ENCODE measurements at regions not wholly inside any gene's neighbourhood (a gene's known extent, or its start where the extent isn't known, plus 50 kb on each side); places are given as distances from the start of the nearest gene placed in this dataset.

- no peak for DNase-seq (ENCODE audit: low spot score in 2 of 2, unreplicated experiment in 2 of 2)
- Mint-ChIP-seq H3K36me3 (no peaks in the 10 kb centered on the region), H3K27me3 (ENCODE audit: low read depth) (no peaks in the 10 kb centered on the region), H3K27ac (no peak overlapping the region), H3K9me3 (peaks cover 9% of the 10 kb centered on the region), H3K4me1 (no peaks in the 10 kb centered on the region), H3K4me3 (no peak overlapping the region)
- no peak for TF ChIP-seq CTCF (IDR thresholded peaks at IDR 0.05; ENCODE audit: unreplicated experiment)
Measured at GRCh38 chr5:97629276-97629675, 446.2 kb upstream of the RIOK2 start.

- H3K9me3 Mint-ChIP-seq: peaks cover 9% of the 10 kb centered on the region
- H3K4me3 Mint-ChIP-seq: no peak overlapping the region
- no peak for TF ChIP-seq CTCF (IDR thresholded peaks at IDR 0.05; ENCODE audit: unreplicated experiment)
- H3K27ac Mint-ChIP-seq: no peak overlapping the region
- no peak for DNase-seq (ENCODE audit: low spot score in 2 of 2, unreplicated experiment in 2 of 2)
- no peaks in the 10 kb centered on the region for H3K27me3 Mint-ChIP-seq (ENCODE audit: low read depth)
- no peaks in the 10 kb centered on the region for H3K4me1 Mint-ChIP-seq
- no peaks in the 10 kb centered on the region for H3K36me3 Mint-ChIP-seq
Measured at GRCh38 chr5:97635553-97635952, 452.5 kb upstream of the RIOK2 start.

DNA sequence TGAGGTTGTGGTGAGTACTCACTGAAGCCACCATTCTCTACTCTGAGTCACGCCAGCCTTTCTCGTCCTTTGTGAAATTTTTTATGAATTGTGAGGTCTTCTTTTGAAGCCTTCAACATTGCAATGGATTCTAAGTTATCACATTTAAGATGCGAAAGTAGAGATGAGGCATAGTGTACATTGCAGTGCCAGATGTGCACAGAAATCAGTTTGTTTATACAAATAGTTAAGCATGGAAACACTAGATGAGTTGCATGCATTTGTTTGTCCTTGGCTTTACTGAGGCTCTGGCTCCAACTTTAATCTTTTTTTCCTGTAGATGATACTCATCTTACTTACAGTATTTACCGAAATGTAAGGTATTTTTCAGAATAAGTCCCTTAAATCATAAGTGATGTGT lies 453.7 kb upstream of the RIOK2 start:
- Mint-ChIP-seq H3K27me3 (ENCODE audit: low read depth) (no peaks in the 10 kb centered on the region), H3K36me3 (no peaks in the 10 kb centered on the region), H3K4me3 (no peak overlapping the region), H3K4me1 (no peaks in the 10 kb centered on the region), H3K9me3 (peaks cover 3% of the 10 kb centered on the region), H3K27ac (no peak overlapping the region)
- no peak for TF ChIP-seq CTCF (IDR thresholded peaks at IDR 0.05; ENCODE audit: unreplicated experiment)
- DNase-seq (ENCODE audit: low spot score in 2 of 2, unreplicated experiment in 2 of 2): no peak

DNA sequence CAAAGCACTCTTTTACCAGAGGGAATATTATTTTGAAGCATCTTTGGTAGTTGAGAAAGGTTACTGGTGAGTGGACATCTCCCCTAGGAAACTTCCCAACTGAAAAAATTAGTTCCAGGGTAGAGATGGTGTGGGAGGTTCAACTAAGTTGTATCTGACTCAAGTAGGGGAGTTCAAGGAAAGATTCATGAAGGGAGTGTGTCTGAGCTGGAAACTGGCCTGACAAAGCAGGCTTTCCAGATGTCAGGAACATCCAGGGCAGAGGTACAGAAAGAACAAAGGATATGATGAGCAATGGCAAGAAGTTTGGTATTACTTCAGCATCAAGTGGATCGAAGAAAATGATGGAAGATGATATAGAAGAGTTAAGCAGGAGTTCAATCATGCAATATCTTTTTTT lies 458.0 kb upstream of the RIOK2 start:
- Mint-ChIP-seq H3K27me3 (ENCODE audit: low read depth) (no peaks in the 10 kb centered on the region), H3K9me3 (peaks cover 3% of the 10 kb centered on the region), H3K4me1 (no peaks in the 10 kb centered on the region), H3K36me3 (no peaks in the 10 kb centered on the region), H3K27ac (no peak overlapping the region), H3K4me3 (no peak overlapping the region)
- no peak for TF ChIP-seq CTCF (IDR thresholded peaks at IDR 0.05; ENCODE audit: unreplicated experiment)
- DNase-seq (ENCODE audit: low spot score in 2 of 2, unreplicated experiment in 2 of 2): no peak

DNA sequence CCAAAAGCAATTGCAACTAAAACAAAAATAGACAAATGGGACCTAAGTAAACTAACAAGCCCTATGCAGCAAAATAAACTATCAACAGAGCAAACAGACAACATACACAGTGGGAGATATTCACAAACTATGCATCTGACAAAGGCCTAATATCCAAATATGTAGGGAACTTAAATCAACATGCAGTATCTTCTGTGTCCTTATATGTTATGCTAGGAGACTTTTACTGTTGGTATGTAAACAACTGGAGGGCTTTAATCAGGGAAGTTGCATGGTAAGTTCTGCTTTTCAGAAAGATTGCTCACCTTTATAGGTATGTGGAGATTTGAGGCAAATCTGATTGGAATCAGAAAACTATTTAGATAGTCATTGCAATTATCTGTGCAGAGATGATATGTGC lies 461.2 kb upstream of the RIOK2 start:
- H3K4me1 Mint-ChIP-seq: no peaks in the 10 kb centered on the region
- no peak overlapping the region for H3K4me3 Mint-ChIP-seq
- H3K36me3 Mint-ChIP-seq: no peaks in the 10 kb centered on the region
- peaks cover 8% of the 10 kb centered on the region for H3K9me3 Mint-ChIP-seq
- no peak overlapping the region for H3K27ac Mint-ChIP-seq
- H3K27me3 Mint-ChIP-seq (ENCODE audit: low read depth): no peaks in the 10 kb centered on the region
- DNase-seq (ENCODE audit: low spot score in 2 of 2, unreplicated experiment in 2 of 2): no peak
- no peak for TF ChIP-seq CTCF (IDR thresholded peaks at IDR 0.05; ENCODE audit: unreplicated experiment)

DNA sequence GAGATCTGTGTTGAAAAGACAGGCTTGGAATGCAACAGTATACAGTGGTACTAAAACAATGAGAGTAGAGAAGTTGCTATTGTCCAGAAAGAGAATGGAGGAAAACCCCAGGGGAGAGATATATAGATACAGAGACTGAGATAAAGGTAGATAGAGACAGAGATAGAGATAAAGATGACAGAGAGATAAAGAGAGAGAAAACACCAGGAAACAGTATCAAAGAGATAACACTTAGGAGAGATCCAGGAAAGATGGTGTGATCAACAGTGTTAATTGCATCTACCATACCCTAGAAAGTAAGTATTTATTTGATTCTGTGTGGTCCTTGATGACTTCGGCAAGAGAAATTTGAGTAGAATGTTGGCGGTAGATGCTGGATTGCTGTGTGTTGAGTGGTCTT lies 461.8 kb upstream of the RIOK2 start:
- Mint-ChIP-seq H3K27ac (no peak overlapping the region), H3K27me3 (ENCODE audit: low read depth) (no peaks in the 10 kb centered on the region), H3K9me3 (peaks cover 10% of the 10 kb centered on the region), H3K4me1 (no peaks in the 10 kb centered on the region), H3K4me3 (no peak overlapping the region), H3K36me3 (no peaks in the 10 kb centered on the region)
- TF ChIP-seq CTCF (IDR thresholded peaks at IDR 0.05; ENCODE audit: unreplicated experiment): no peak
- DNase-seq (ENCODE audit: low spot score in 2 of 2, unreplicated experiment in 2 of 2): no peak

Measured in mesothelial cell of epicardium (in vitro differentiated cells).